Activated CD8-positive, alpha-beta memory T cell treated with anti-CD3 and anti-CD28 coated beads for 36 hours (primary cell): ENCODE measurements at regions not wholly inside any gene's neighbourhood (a gene's known extent, or its start where the extent isn't known, plus 50 kb on each side); places are given as distances from the start of the nearest gene placed in this dataset.

Experiments used
- CTCF ChIA-PET: fragments of 350-600 bp; sonication (Branson Sonifier 250); formaldehyde crosslinking; loops from one replicate; lab custom pipeline; 2021; ENCODE audit warnings: antibody characterized with exemption; lab: Charles Lee
- POLR2A ChIA-PET: fragments of 350-600 bp; sonication (Branson Sonifier 250); formaldehyde crosslinking; loops from one replicate; lab custom pipeline; 2021; ENCODE audit warnings: antibody characterized with exemption; lab: Charles Lee

- POLR2A ChIA-PET, result no interaction called here
- CTCF ChIA-PET, result no interaction called here
Observed at GRCh38 chr11:105447936-105448702, 161.8 kb upstream of the GRIA4 start.

GRCh38 chr11:105443623-105444022 is 166.2 kb upstream of the GRIA4 start:
- ChIA-PET POLR2A (no interaction called here), CTCF (no interaction called here)

GRCh38 chr11:105432241-105432995 is 177.5 kb upstream of the GRIA4 start:
- CTCF ChIA-PET, result no interaction called here
- POLR2A ChIA-PET, result no interaction called here

- ChIA-PET CTCF (interaction anchor here (0.6 kb wide), 1 partner anchor 562 kb away, joined by 3 read pairs; no protein-coding TSS in a partner anchor), POLR2A (no interaction called here)
Observed at GRCh38 chr11:105429096-105429910, 180.6 kb upstream of the GRIA4 start.

- CTCF ChIA-PET, result no interaction called here
- POLR2A ChIA-PET, result no interaction called here
Observed at GRCh38 chr11:105407101-105407500, 202.8 kb upstream of the GRIA4 start.

- CTCF ChIA-PET, result no interaction called here
- POLR2A ChIA-PET, result no interaction called here
Observed at GRCh38 chr11:105401269-105401809, 208.5 kb upstream of the GRIA4 start.

- CTCF ChIA-PET, result interaction anchor here (0.7 kb wide), 1 partner anchor 125 kb away, joined by 3 read pairs; no protein-coding TSS in a partner anchor
Observed at GRCh38 chr11:105399511-105399910, 210.4 kb upstream of the GRIA4 start.

GRCh38 chr11:105398636-105399035 is 211.2 kb upstream of the GRIA4 start:
- CTCF ChIA-PET, result no interaction called here
- POLR2A ChIA-PET, result no interaction called here

More at GRCh38 chr11:105399511-105399910, 210.4 kb upstream of the GRIA4 start:
- POLR2A ChIA-PET, result no interaction called here

GRCh38 chr11:105393326-105393725 is 216.5 kb upstream of the GRIA4 start:
- CTCF ChIA-PET, result no interaction called here
- POLR2A ChIA-PET, result interaction anchor here (0.6 kb wide), 1 partner anchor 486 kb away, joined by 3 read pairs; no protein-coding TSS in a partner anchor

GRCh38 chr11:105392556-105392955 is 217.3 kb upstream of the GRIA4 start:
- POLR2A ChIA-PET, result no interaction called here

GRCh38 chr11:105389952-105390351 is 219.9 kb upstream of the GRIA4 start:
- POLR2A ChIA-PET, result no interaction called here
- CTCF ChIA-PET, result no interaction called here

More at GRCh38 chr11:105392556-105392955, 217.3 kb upstream of the GRIA4 start:
- CTCF ChIA-PET, result no interaction called here

GRCh38 chr11:105388006-105388405 is 221.9 kb upstream of the GRIA4 start:
- POLR2A ChIA-PET, result no interaction called here
- CTCF ChIA-PET, result interaction anchor here (0.6 kb wide), 1 partner anchor 14 kb away, joined by 3 read pairs; no protein-coding TSS in a partner anchor

GRCh38 chr11:105381941-105382340 is 227.9 kb upstream of the GRIA4 start:
- POLR2A ChIA-PET, result no interaction called here
- CTCF ChIA-PET, result no interaction called here

- ChIA-PET POLR2A (no interaction called here), CTCF (no interaction called here)
Observed at GRCh38 chr11:105377870-105378269, 232.0 kb upstream of the GRIA4 start.

GRCh38 chr11:105372206-105372605 is 232.6 kb upstream of the CARD18 start:
- POLR2A ChIA-PET, result no interaction called here
- CTCF ChIA-PET, result no interaction called here

GRCh38 chr11:105371311-105371710 is 231.7 kb upstream of the CARD18 start:
- POLR2A ChIA-PET, result no interaction called here
- CTCF ChIA-PET, result no interaction called here

- CTCF ChIA-PET, result no interaction called here
- POLR2A ChIA-PET, result no interaction called here
Observed at GRCh38 chr11:105368711-105369110, 229.1 kb upstream of the CARD18 start.

GRCh38 chr11:105367129-105367528 is 227.6 kb upstream of the CARD18 start:
- ChIA-PET CTCF (no interaction called here), POLR2A (no interaction called here)

GRCh38 chr11:105361651-105362050 is 222.1 kb upstream of the CARD18 start:
- ChIA-PET CTCF (no interaction called here), POLR2A (no interaction called here)
